H1 (cell line): ENCODE measurements at regions not wholly inside any gene's neighbourhood (a gene's known extent, or its start where the extent isn't known, plus 50 kb on each side); places are given as distances from the start of the nearest gene placed in this dataset.

Experiments
- CTCF ChIA-PET: fragments of 300-600 bp; sonication (Branson Sonifier 250); formaldehyde crosslinking; loops from one replicate; lab custom pipeline; 2021; ENCODE audit not compliant: partially characterized antibody; lab: Charles Lee
- POLR2A ChIA-PET: fragments of 300-600 bp; sonication (Branson Sonifier 250); formaldehyde crosslinking; loops from one replicate; lab custom pipeline; 2021; ENCODE audit warnings: inconsistent platforms; ENCODE audit not compliant: partially characterized antibody; lab: Charles Lee
- DNase-seq, 2 experiments: peaks; one replicate each; pipeline versions ENCODE4 v3.0.0 to v3.0.0-alpha.2; 2010 to 2022; ENCODE audit warnings: low spot score in 2 of 2, low read depth in 1 of 2, mixed read lengths in 1 of 2
- FAIRE-seq: peaks from 2 replicates; lab custom pipeline; 2011; peaks lifted over from hg19 to GRCh38; lab: Jason Lieb, UNC
- H2AFZ ChIP-seq: 2 replicates; pipeline ENCODE4 v1.8.1; 2012; ENCODE audit warnings: low read length, inconsistent platforms
- H2AK5ac ChIP-seq: 2 replicates; pipeline ENCODE4 v1.6.1; 2013; ENCODE audit warnings: low read depth, low read length
- H2BK120ac ChIP-seq: replicated peaks from 2 replicates; pipeline ENCODE3; 2013; ENCODE audit warnings: low read depth, low read length, inconsistent platforms
- H2BK12ac ChIP-seq: 2 replicates; pipeline ENCODE4 v1.6.1; 2013; ENCODE audit warnings: low read depth, low read length
- H2BK15ac ChIP-seq: 2 replicates; pipeline ENCODE4 v1.6.1; 2013; ENCODE audit warnings: low read length
- H2BK20ac ChIP-seq: 2 replicates; pipeline ENCODE4 v1.6.1; 2013; ENCODE audit warnings: low read length
- H2BK5ac ChIP-seq: 2 replicates; pipeline ENCODE4 v1.6.1; 2013; ENCODE audit warnings: low read depth, low read length
- H3K14ac ChIP-seq: 2 replicates; pipeline ENCODE4 v1.6.1; 2013; ENCODE audit warnings: inconsistent platforms; ENCODE audit not compliant: insufficient read length
- H3K18ac ChIP-seq: 2 replicates; pipeline ENCODE4 v1.6.1; 2013; ENCODE audit warnings: low read length; ENCODE audit errors: extremely low read depth
- H3K23ac ChIP-seq: 2 replicates; pipeline ENCODE4 v1.6.1; 2013; ENCODE audit warnings: inconsistent platforms; ENCODE audit not compliant: insufficient read length
- H3K23me2 ChIP-seq: 2 replicates; pipeline ENCODE4 v1.6.1; 2013; ENCODE audit warnings: low read depth, low read length
- H3K27ac ChIP-seq: 2 replicates; pipeline ENCODE4 v1.6.1; 2011; ENCODE audit warnings: low read depth, low read length, inconsistent platforms
- H3K27me3 ChIP-seq, 4 experiments: replicated peaks in 1 of 4; 1 replicate in 1 of 4; 2 replicates in 3 of 4; pipeline versions ENCODE4 v1.6.1 to v1.8.1; 2011 to 2013; ENCODE audit warnings: low read length in 3 of 4, mild to moderate bottlenecking in 3 of 4, inconsistent platforms in 2 of 4, mixed read lengths in 2 of 4, moderate library complexity in 1 of 4; ENCODE audit not compliant: control insufficient read depth in 3 of 4, insufficient read depth in 3 of 4; ENCODE audit errors: extremely low read depth in 1 of 4
- H3K36me3 ChIP-seq, 4 experiments: 2 replicates each; pipeline versions ENCODE4 v1.6.1 to v1.8.1; 2011 to 2013; ENCODE audit warnings: mild to moderate bottlenecking in 4 of 4, low read length in 3 of 4, moderate library complexity in 2 of 4, control low read depth in 1 of 4, inconsistent platforms in 1 of 4; ENCODE audit not compliant: insufficient read depth in 4 of 4, control insufficient read depth in 2 of 4
- H3K4ac ChIP-seq: replicated peaks from 2 replicates; pipeline ENCODE3; 2013; ENCODE audit warnings: low read length, low read depth, mixed read lengths, inconsistent platforms; ENCODE audit not compliant: insufficient read length
- H3K4me1 ChIP-seq, 4 experiments: replicated peaks in 1 of 4; 1 replicate in 1 of 4; 2 replicates in 3 of 4; pipeline versions ENCODE4 v1.6.1 to v1.8.1; 2011 to 2013; ENCODE audit warnings: low read length in 3 of 4, inconsistent platforms in 2 of 4, mixed read lengths in 1 of 4; ENCODE audit not compliant: insufficient read depth in 4 of 4, control insufficient read depth in 3 of 4
- H3K4me2 ChIP-seq, 2 experiments: 2 replicates each; pipeline versions ENCODE4 v1.6.1 to v1.8.1; 2011 to 2013; ENCODE audit warnings: low read depth in 2 of 2, low read length in 2 of 2, control low read depth in 1 of 2, inconsistent platforms in 1 of 2, mild to moderate bottlenecking in 1 of 2; ENCODE audit not compliant: insufficient read depth in 1 of 2
- H3K4me3 ChIP-seq, 4 experiments: fragments of 200-600, 300-600 bp in 1 of 4; sonication (generic), shearing (Covaris generic), sonication (Bioruptor Twin) in 1 of 4; 2 replicates each; pipeline versions ENCODE4 v1.5.1 to v1.8.1; 2011 to 2016; ENCODE audit warnings: low read length in 4 of 4, low read depth in 3 of 4, control low read depth in 2 of 4, inconsistent platforms in 2 of 4, mild to moderate bottlenecking in 2 of 4, mixed read lengths in 1 of 4, moderate library complexity in 1 of 4; ENCODE audit not compliant: insufficient read depth in 2 of 4; ENCODE audit errors: extremely low read depth in 1 of 4
- H3K56ac ChIP-seq: replicated peaks from 2 replicates; pipeline ENCODE3; 2013; ENCODE audit warnings: low read depth, mild to moderate bottlenecking, mixed read lengths, low read length, inconsistent platforms; ENCODE audit not compliant: insufficient read length
- H3K79me1 ChIP-seq: 2 replicates; pipeline ENCODE4 v1.6.1; 2013; ENCODE audit warnings: low read depth, low read length, control low read depth
- H3K79me2 ChIP-seq, 2 experiments: 2 replicates each; pipeline versions ENCODE4 v1.6.1 to v1.8.1; 2012 to 2013; ENCODE audit warnings: low read length in 2 of 2, mild to moderate bottlenecking in 2 of 2, inconsistent platforms in 1 of 2; ENCODE audit not compliant: insufficient read depth in 2 of 2, control insufficient read depth in 1 of 2
- H3K9ac ChIP-seq, 4 experiments: replicated peaks in 1 of 4; 1 replicate in 1 of 4; 2 replicates in 3 of 4; pipeline versions ENCODE4 v1.6.1 to v1.8.1; 2011 to 2013; ENCODE audit warnings: low read depth in 3 of 4, low read length in 3 of 4, control low read depth in 2 of 4, mild to moderate bottlenecking in 2 of 4, moderate library complexity in 2 of 4, inconsistent platforms in 1 of 4; ENCODE audit errors: extremely low read depth in 1 of 4
- H3K9me3 ChIP-seq, 2 experiments: 2 replicates each; pipeline versions ENCODE4 v1.6.1 to v1.8.1; 2012 to 2013; ENCODE audit warnings: mild to moderate bottlenecking in 2 of 2, moderate library complexity in 2 of 2, control low read depth in 1 of 2, inconsistent platforms in 1 of 2, low read depth in 1 of 2, low read length in 1 of 2, mixed read lengths in 1 of 2; ENCODE audit not compliant: insufficient read depth in 2 of 2
- H4K20me1 ChIP-seq, 2 experiments: replicated peaks in 1 of 2; 2 replicates each; pipeline versions ENCODE3 to v1.8.1; 2011 to 2013; ENCODE audit warnings: inconsistent platforms in 2 of 2, low read length in 2 of 2, mild to moderate bottlenecking in 1 of 2; ENCODE audit not compliant: insufficient read depth in 2 of 2, control insufficient read depth in 1 of 2
- H4K5ac ChIP-seq: 2 replicates; pipeline ENCODE4 v1.6.1; 2013; ENCODE audit warnings: low read length, low read depth, mixed read lengths, inconsistent platforms; ENCODE audit not compliant: insufficient read length
- H4K8ac ChIP-seq: 2 replicates; pipeline ENCODE4 v1.8.0; 2013; ENCODE audit warnings: mild to moderate bottlenecking, moderate library complexity, low read length, inconsistent platforms; ENCODE audit not compliant: insufficient read depth; ENCODE audit errors: extremely low read depth
- H4K91ac ChIP-seq: replicated peaks from 2 replicates; pipeline ENCODE3; 2013; ENCODE audit warnings: low read length, mixed read lengths, inconsistent platforms; ENCODE audit not compliant: insufficient read length
- ATF2 ChIP-seq: IDR thresholded peaks from 2 replicates; pipeline ENCODE4 v1.6.1; 2012; ENCODE audit warnings: low read length, inconsistent platforms
- CREB1 ChIP-seq: IDR thresholded peaks from 2 replicates; pipeline ENCODE4 v1.6.1; 2012; ENCODE audit warnings: inconsistent platforms
- EZH2 ChIP-seq: fragments of 200-600 bp; sonication (generic); IDR thresholded peaks from 2 replicates; pipeline ENCODE4 v1.7.1; 2012; ENCODE audit warnings: low read depth, mild to moderate bottlenecking, moderate library complexity, low read length, inconsistent platforms; ENCODE audit not compliant: severe bottlenecking
- JUND ChIP-seq: IDR thresholded peaks from 2 replicates; pipeline ENCODE4 v1.6.1; 2011; ENCODE audit warnings: mild to moderate bottlenecking, improper control_type of control experiment, low read length
- NANOG ChIP-seq: IDR thresholded peaks from 2 replicates; pipeline ENCODE4 v1.6.1; 2011; ENCODE audit warnings: low read length, low read depth, mild to moderate bottlenecking, inconsistent platforms; ENCODE audit not compliant: insufficient read depth, poor library complexity, severe bottlenecking
- POLR2AphosphoS5 ChIP-seq: IDR thresholded peaks from 2 replicates; pipeline ENCODE4 v1.6.1; 2011; ENCODE audit warnings: low read depth, low read length
- RFX5 ChIP-seq: IDR thresholded peaks from 2 replicates; pipeline ENCODE4 v1.6.1; 2011; ENCODE audit warnings: low read depth, low read length, improper control_type of control experiment, borderline replicate concordance
- RNF2 ChIP-seq: fragments of 200-900, 300-1000 bp; sonication (generic); IDR thresholded peaks from 2 replicates; pipeline ENCODE4 v1.7.1; 2016; ENCODE audit warnings: borderline replicate concordance, low read depth, mild to moderate bottlenecking, antibody characterized with exemption, low read length; ENCODE audit not compliant: poor library complexity, severe bottlenecking; ENCODE audit errors: missing control alignments
- SP1 ChIP-seq: IDR thresholded peaks from 2 replicates; pipeline ENCODE4 v1.6.1; 2011; ENCODE audit warnings: low read depth, low read length
- WGBS, 2 experiments: shearing (Covaris generic) in 1 of 2; methylation state at CpG; one replicate each; pipeline versions ENCODE4 v1.1.6 to v1.1.7; 2013 to 2015; ENCODE audit warnings: low lambda C conversion rate in 2 of 2, mixed read lengths in 2 of 2, inconsistent platforms in 1 of 2, low coverage in 1 of 2, missing lambda C conversion rate in 1 of 2; ENCODE audit not compliant: insufficient replicate concordance in 2 of 2, insufficient coverage in 1 of 2, insufficient read length in 1 of 2; ENCODE audit errors: extremely low coverage in 1 of 2, missing lambda C conversion rate in 1 of 2; 5-methylcytosine and 5-hydroxymethylcytosine counted together

- TF ChIP-seq ATF2 (no peak), EZH2 (no peak), POLR2AphosphoS5 (no peak), SP1 (no peak), JUND (no peak), NANOG (no peak), RFX5 (no peak), RNF2 (no peak), CREB1 (no peak)
- Histone ChIP-seq H3K36me3 (no peaks in the 10 kb centered on the region), H3K4me3 (no peak overlapping the region), H3K27me3 (no peaks in the 10 kb centered on the region), H2AFZ (no peak overlapping the region), H3K4me1 (peaks cover 0 to 4% (median 2%) of the 10 kb centered on the region in 4 experiments; a peak in 3 of 7 replicates), H2BK20ac (no peak overlapping the region), H3K14ac (no peak overlapping the region), H4K5ac (no peak overlapping the region), H4K20me1 (no peaks in the 10 kb centered on the region), H3K4me2 (no peak overlapping the region), H3K18ac (no peak overlapping the region), H3K27ac (no peak overlapping the region), H2BK15ac (no peak overlapping the region), H2BK12ac (no peak overlapping the region), H3K23me2 (no peaks in the 10 kb centered on the region), H3K4ac (no peak overlapping the region), H3K79me1 (no peaks in the 10 kb centered on the region), H4K91ac (no peak overlapping the region), H3K9ac (no peak overlapping the region), H3K23ac (no peak overlapping the region), H3K56ac (no peak overlapping the region), H4K8ac (no peak overlapping the region), H3K79me2 (no peaks in the 10 kb centered on the region), H2AK5ac (no peak overlapping the region), H3K9me3 (no peaks in the 10 kb centered on the region), H2BK5ac (no peak overlapping the region), H2BK120ac (no peak overlapping the region)
- CTCF ChIA-PET, result no interaction called here
- no peak for DNase-seq
- 83% methylated on average over 2 of the region's 2 CpGs; no CpG with 5 or more reads in 1 of the 2 experiments for WGBS, 2 experiments
- FAIRE-seq, result no peak
- POLR2A ChIA-PET, result no interaction called here
Observed at GRCh38 chr5:44051591-44051990, 337.6 kb downstream of the FGF10 start.
